ENCODE measurements at regions not wholly inside any gene's neighbourhood (a gene's known extent, or its start where the extent isn't known, plus 50 kb on each side); places are given as distances from the start of the nearest gene placed in this dataset.

GRCh38 chr4:33255507-33255906 is 2535.3 kb downstream of the PCDH7 start:
- ChIA-PET CTCF (no interaction called here), POLR2A (no interaction called here)
- no peak for DNase-seq (ENCODE audit: extremely low spot score)
- no peak for TF ChIP-seq CTCF (IDR thresholded peaks at IDR 0.05; ENCODE audit: control extremely low read depth, extremely low read depth, low read depth, missing control alignments)

GRCh38 chr4:33262824-33263223 is 2542.7 kb downstream of the PCDH7 start:
- ChIA-PET CTCF (no interaction called here), POLR2A (no interaction called here)
- no peak for DNase-seq (ENCODE audit: extremely low spot score)
- TF ChIP-seq CTCF (IDR thresholded peaks at IDR 0.05; ENCODE audit: control extremely low read depth, extremely low read depth, low read depth, missing control alignments), result no peak

GRCh38 chr4:33268776-33269175 is 2548.6 kb downstream of the PCDH7 start:
- no peak for TF ChIP-seq CTCF (IDR thresholded peaks at IDR 0.05; ENCODE audit: control extremely low read depth, extremely low read depth, low read depth, missing control alignments)
- DNase-seq (ENCODE audit: extremely low spot score), result no peak
- POLR2A ChIA-PET, result interaction anchor here (0.7 kb wide), 1 partner anchor 1055 kb away, joined by 3 read pairs; no protein-coding TSS in a partner anchor
- CTCF ChIA-PET, result no interaction called here

- TF ChIP-seq CTCF (IDR thresholded peaks at IDR 0.05; ENCODE audit: control extremely low read depth, extremely low read depth, low read depth, missing control alignments), result no peak
- CTCF ChIA-PET, result no interaction called here
- POLR2A ChIA-PET, result no interaction called here
- no peak for DNase-seq (ENCODE audit: extremely low spot score)
Measured at GRCh38 chr4:33270403-33270802, 2550.2 kb downstream of the PCDH7 start.

- POLR2A ChIA-PET, result no interaction called here
- DNase-seq (ENCODE audit: extremely low spot score), result no peak
- CTCF ChIA-PET, result no interaction called here
- TF ChIP-seq CTCF (IDR thresholded peaks at IDR 0.05; ENCODE audit: control extremely low read depth, extremely low read depth, low read depth, missing control alignments), result no peak
Measured at GRCh38 chr4:33272722-33273121, 2552.6 kb downstream of the PCDH7 start.

GRCh38 chr4:33283818-33284217 is 2563.6 kb downstream of the PCDH7 start:
- CTCF ChIA-PET, result no interaction called here
- no peak for DNase-seq (ENCODE audit: extremely low spot score)
- POLR2A ChIA-PET, result no interaction called here
- TF ChIP-seq CTCF (IDR thresholded peaks at IDR 0.05; ENCODE audit: control extremely low read depth, extremely low read depth, low read depth, missing control alignments), result no peak

GRCh38 chr4:33296876-33297455 is 2576.8 kb downstream of the PCDH7 start:
- no peak for DNase-seq (ENCODE audit: extremely low spot score)
- CTCF ChIA-PET, result interaction anchor here (1.5 kb wide), 1 partner anchor 15 kb away, joined by 3 read pairs; no protein-coding TSS in a partner anchor
- TF ChIP-seq CTCF (IDR thresholded peaks at IDR 0.05; ENCODE audit: control extremely low read depth, extremely low read depth, low read depth, missing control alignments), result no peak
- POLR2A ChIA-PET, result no interaction called here
